AG10803 (cell line): ENCODE measurements at regions not wholly inside any gene's neighbourhood (a gene's known extent, or its start where the extent isn't known, plus 50 kb on each side); places are given as distances from the start of the nearest gene placed in this dataset.
"Not testable (repeated sequence)": the region's sequence is repeated elsewhere in the genome, so short reads cannot be mapped to it uniquely, and the experiment has no call there.

Experiments used
- DNase-seq: peaks from one replicate; pipeline ENCODE4 v3.0.0; 2010; ENCODE audit warnings: low read depth
- H3K4me3 ChIP-seq: 2 replicates; pipeline ENCODE4 v1.5.1; 2011; ENCODE audit warnings: mild to moderate bottlenecking, low read length, control low read depth
- TF ChIP-seq, protein P1 (sequence below): conservative IDR thresholded peaks from 2 replicates; pipeline ENCODE4 v1.5.1; 2011; ENCODE audit warnings: mild to moderate bottlenecking, low read length, control low read depth, inconsistent platforms

GRCh38 chr18:39134255-39134654 lies 1568.7 kb upstream of the CELF4 start:
- DNase-seq, result no peak
- no peak overlapping the region for H3K4me3 ChIP-seq
- TF ChIP-seq, protein P1, sequence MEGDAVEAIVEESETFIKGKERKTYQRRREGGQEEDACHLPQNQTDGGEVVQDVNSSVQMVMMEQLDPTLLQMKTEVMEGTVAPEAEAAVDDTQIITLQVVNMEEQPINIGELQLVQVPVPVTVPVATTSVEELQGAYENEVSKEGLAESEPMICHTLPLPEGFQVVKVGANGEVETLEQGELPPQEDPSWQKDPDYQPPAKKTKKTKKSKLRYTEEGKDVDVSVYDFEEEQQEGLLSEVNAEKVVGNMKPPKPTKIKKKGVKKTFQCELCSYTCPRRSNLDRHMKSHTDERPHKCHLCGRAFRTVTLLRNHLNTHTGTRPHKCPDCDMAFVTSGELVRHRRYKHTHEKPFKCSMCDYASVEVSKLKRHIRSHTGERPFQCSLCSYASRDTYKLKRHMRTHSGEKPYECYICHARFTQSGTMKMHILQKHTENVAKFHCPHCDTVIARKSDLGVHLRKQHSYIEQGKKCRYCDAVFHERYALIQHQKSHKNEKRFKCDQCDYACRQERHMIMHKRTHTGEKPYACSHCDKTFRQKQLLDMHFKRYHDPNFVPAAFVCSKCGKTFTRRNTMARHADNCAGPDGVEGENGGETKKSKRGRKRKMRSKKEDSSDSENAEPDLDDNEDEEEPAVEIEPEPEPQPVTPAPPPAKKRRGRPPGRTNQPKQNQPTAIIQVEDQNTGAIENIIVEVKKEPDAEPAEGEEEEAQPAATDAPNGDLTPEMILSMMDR, result no peak

DNA sequence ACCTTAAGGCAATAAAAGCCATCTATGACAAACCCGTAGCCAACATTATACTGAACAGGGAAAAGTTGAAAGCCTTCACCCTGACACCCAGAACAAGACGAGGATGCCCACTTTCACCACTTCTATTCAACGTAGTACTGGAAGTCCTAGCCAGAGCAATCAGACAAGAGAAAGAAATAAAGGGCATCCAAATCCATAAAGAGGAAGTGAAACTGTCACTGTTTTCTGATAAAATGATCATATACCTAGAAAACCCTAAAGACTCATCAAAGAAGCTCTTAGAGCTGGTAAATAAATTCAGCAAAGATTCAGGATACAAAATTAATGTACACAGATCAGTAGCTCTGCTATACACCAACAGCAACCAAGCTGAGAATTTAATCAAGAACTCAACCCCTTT lies 1561.9 kb upstream of the CELF4 start:
- DNase-seq, H3K4me3 ChIP-seq: not testable (repeated sequence)

DNA sequence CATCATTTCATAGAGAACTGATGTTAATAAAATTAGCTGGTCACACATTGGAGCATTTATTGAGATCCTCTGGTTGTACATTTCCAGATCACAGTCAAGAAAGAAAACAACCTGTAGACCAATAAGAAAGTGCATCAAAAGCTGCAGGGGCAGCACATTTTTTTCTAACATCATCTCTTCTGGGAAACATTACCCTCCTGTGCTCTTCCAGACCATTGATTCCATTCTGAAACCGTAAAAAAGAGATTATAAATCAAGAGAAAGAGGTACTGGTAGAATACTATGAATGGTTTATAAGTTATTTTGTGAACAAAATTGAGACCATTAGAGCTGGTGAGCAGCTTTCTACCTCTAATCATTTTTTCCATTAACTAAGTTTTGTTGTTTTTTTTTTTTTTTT lies 1548.2 kb upstream of the CELF4 start:
- TF ChIP-seq, protein P1, result no peak
- no peak for DNase-seq
- no peak overlapping the region for H3K4me3 ChIP-seq

- no peak for DNase-seq
- TF ChIP-seq, protein P1, result no peak
- H3K4me3 ChIP-seq, result no peak overlapping the region
Measured at GRCh38 chr18:39105104-39105503, 1539.5 kb upstream of the CELF4 start.

DNA sequence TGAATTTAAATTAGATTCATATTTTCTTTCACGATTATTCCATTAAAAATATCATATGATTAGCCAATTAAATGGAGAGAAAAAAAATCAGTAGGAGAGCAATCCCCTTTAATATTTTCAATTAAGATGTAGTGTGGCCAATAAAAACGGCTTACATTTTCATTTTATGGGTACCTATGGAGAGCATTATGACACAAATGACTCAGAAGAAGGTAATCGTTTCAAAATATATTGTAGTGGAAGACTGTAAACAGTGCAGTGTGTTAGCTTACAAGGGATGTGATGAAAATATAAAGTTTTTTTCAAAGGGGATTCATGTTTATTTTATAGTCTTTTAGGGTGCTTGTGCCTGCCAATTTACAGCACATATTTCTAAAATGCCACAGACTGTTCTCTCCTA lies 1507.4 kb upstream of the CELF4 start:
- no peak for DNase-seq
- H3K4me3 ChIP-seq, result no peak overlapping the region
- TF ChIP-seq, protein P1, result no peak

DNA sequence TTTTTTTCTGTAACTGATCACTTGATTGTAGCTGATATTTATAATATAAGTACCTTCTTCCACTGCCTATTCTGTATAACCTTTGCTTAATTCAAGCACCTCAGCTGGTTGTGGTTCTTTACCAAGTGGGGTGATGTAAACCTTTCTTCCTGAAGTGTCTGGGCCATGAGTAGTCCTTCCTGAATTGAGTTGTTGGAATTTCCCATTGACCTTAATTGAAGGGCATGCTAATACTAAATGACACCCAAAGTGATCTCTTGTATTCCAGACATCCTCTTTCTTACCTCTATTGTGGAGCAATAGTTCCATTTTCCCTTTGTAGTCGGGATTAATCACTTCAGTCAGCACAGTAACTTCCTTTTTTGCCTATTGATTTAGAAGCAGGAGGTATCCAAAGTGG lies 1496.8 kb upstream of the CELF4 start:
- DNase-seq, result no peak
- TF ChIP-seq, protein P1, result no peak
- H3K4me3 ChIP-seq, result no peak overlapping the region

DNA sequence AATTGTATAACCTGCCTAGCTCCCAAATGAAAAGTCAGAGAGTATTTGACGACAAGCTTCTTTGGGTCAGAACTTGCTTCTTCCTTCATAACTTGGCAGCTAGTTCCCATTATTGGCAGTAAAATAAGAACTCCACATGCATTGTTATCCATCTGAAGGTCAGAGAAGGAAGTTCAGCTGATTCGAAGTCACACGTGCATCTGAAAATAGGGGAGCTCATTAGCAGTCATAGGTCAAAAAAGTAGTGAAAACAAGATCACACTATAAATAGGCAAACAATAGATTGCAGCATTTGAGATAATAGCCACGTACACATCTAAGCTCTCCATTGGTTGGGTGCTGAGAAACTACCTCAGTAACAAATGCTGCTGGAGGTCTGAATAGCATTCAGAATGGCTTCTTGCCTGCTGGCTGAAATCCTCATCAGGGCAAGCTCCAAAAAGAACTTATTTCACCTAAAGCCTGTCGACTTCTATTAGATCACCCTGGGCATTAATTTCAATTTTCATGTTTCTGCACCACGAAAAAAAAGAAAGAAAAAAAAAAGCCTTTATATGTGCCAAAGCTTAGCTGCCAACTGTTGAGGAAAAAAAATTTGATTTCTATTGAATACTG lies 1492.9 kb upstream of the CELF4 start:
- no peak for DNase-seq
- TF ChIP-seq, protein P1, result no peak
- H3K4me3 ChIP-seq, result no peak overlapping the region

DNA sequence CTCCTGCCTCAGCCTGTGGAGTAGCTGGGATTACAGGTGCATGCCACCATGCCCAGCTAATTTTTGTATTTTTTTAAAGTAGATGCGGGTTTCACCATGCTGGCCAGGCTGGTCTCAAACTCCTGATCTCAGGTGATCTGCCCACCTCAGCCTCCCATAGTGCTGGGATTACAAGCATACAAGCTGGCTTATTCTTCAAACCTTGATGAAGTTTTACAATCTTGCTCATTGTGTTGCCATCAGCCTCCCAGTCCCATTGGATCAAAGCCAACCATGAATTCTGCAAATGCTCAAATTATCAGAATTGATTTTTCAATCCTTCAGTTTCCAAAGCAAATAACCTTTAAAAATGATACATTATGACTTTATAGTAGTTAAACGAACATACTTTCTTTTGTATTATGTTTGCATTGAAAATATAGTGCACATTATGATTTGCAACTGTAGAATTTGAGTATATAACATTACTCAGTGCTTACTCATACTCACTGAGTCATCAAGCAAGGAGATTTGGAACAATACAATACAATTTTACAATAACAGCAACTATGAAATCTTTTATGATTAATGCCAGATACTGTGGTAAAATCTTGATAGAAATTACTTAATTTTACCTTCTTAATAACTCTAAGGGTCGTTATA lies 1491.9 kb upstream of the CELF4 start:
- H3K4me3 ChIP-seq, result no peak overlapping the region
- TF ChIP-seq, protein P1, result no peak
- DNase-seq, result no peak
